Upper lobe of left lung (tissue), 4 donors: ENCODE measurements at regions not wholly inside any gene's neighbourhood (a gene's known extent, or its start where the extent isn't known, plus 50 kb on each side); places are given as distances from the start of the nearest gene placed in this dataset.
"Not testable (repeated sequence)": the region's sequence is repeated elsewhere in the genome, so short reads cannot be mapped to it uniquely, and the experiment has no call there.

Experiments
- CTCF ChIP-seq, 6 experiments: fragments of 450-650 bp in 4 of 6; fragments of 200-600 bp in 2 of 6; sonication (generic) in 2 of 6; IDR thresholded peaks; one replicate each; pipeline ENCODE4 v1.5.1; 2016 to 2019; ENCODE audit warnings: antibody characterized with exemption in 6 of 6
- EP300 ChIP-seq, 4 donors: sonication (generic); formaldehyde crosslinking; IDR thresholded peaks; one replicate each; pipeline ENCODE4 v1.5.1; 2017; ENCODE audit warnings: antibody characterized with exemption in 4 of 4, control low read depth in 2 of 4
- POLR2A ChIP-seq, 4 donors: fragments of 450-650 bp; IDR thresholded peaks; one replicate each; pipeline ENCODE4 v1.5.1; 2016 to 2017; ENCODE audit warnings: antibody characterized with exemption in 4 of 4, mild to moderate bottlenecking in 2 of 4
- POLR2AphosphoS5 ChIP-seq, 2 donors: sonication (generic); formaldehyde crosslinking; IDR thresholded peaks; one replicate each; pipeline ENCODE4 v1.5.1; 2017; ENCODE audit warnings: antibody characterized with exemption in 2 of 2

- TF ChIP-seq CTCF, POLR2AphosphoS5, POLR2A, EP300 (IDR thresholded peaks at IDR 0.05): not testable (repeated sequence)
Observed at GRCh38 chr11:55459871-55460270, 92.1 kb downstream of the OR4A15 start.
